WTC11 (cell line): ENCODE measurements at regions not wholly inside any gene's neighbourhood (a gene's known extent, or its start where the extent isn't known, plus 50 kb on each side); places are given as distances from the start of the nearest gene placed in this dataset.

ENCODE experiments used
- ATAC-seq: fragments of 200-7000 bp; cut with Tn5 transposase; 2 replicates; pipeline ENCODE4 v1.10.0; 2021; ENCODE audit warnings: mild to moderate bottlenecking, moderate library complexity
- CTCF ChIA-PET: fragments of 300-600 bp; sonication (Branson Sonifier 250); formaldehyde crosslinking; loops from one replicate; lab custom pipeline; 2021; ENCODE audit warnings: antibody characterized with exemption; lab: Charles Lee
- POLR2A ChIA-PET: fragments of 350-600 bp; sonication (Branson Sonifier 250); formaldehyde crosslinking; loops from one replicate; lab custom pipeline; 2021; ENCODE audit warnings: antibody characterized with exemption; lab: Charles Lee
- DNase-seq: peaks from one replicate; pipeline ENCODE4 v3.0.0; 2021; ENCODE audit warnings: low spot score
- H3K27ac Mint-ChIP-seq: 2 replicates; pipeline ENCODE4 v1.8.0; 2021; ENCODE audit warnings: mixed read lengths
- H3K27me3 Mint-ChIP-seq: 2 replicates; pipeline ENCODE4 v1.8.0; 2021; ENCODE audit warnings: low read depth, mild to moderate bottlenecking, moderate library complexity, mixed read lengths
- H3K36me3 Mint-ChIP-seq: 2 replicates; pipeline ENCODE4 v1.8.0; 2021; ENCODE audit warnings: mixed read lengths
- H3K4me1 Mint-ChIP-seq: 2 replicates; pipeline ENCODE4 v1.8.0; 2022; ENCODE audit warnings: mixed read lengths
- H3K4me3 Mint-ChIP-seq: 2 replicates; pipeline ENCODE4 v1.8.0; 2021; ENCODE audit warnings: mild to moderate bottlenecking, moderate library complexity, mixed read lengths
- H3K9me3 Mint-ChIP-seq: 2 replicates; pipeline ENCODE4 v1.8.0; 2021; ENCODE audit warnings: mixed read lengths
- ATF1 ChIP-seq: sonication (generic); formaldehyde crosslinking; IDR thresholded peaks from 2 replicates; pipeline ENCODE4 v1.8.1; 2023; ENCODE audit warnings: mild to moderate bottlenecking, moderate library complexity, missing genetic modification reagents
- ATF2 ChIP-seq: sonication (generic); formaldehyde crosslinking; IDR thresholded peaks from 2 replicates; pipeline ENCODE4 v1.8.1; 2022; ENCODE audit warnings: low read depth, missing genetic modification reagents, borderline replicate concordance
- CDX4 ChIP-seq: fragments of 250-450 bp; sonication (Bioruptor Pico); IDR thresholded peaks from 2 replicates; pipeline ENCODE4 v1.9.0; 2021; ENCODE audit warnings: moderate library complexity, mild to moderate bottlenecking, inconsistent platforms, borderline replicate concordance
- CREB1 ChIP-seq: sonication (generic); formaldehyde crosslinking; IDR thresholded peaks from 2 replicates; pipeline ENCODE4 v1.8.0; 2023; ENCODE audit warnings: mild to moderate bottlenecking, missing genetic modification reagents
- E2F1 ChIP-seq: sonication (generic); formaldehyde crosslinking; IDR thresholded peaks from 2 replicates; pipeline ENCODE4 v1.8.0; 2022; ENCODE audit warnings: mild to moderate bottlenecking, missing genetic modification reagents
- ELF4 ChIP-seq: sonication (generic); formaldehyde crosslinking; IDR thresholded peaks from 2 replicates; pipeline ENCODE4 v1.8.1; 2022; ENCODE audit warnings: low read depth, mild to moderate bottlenecking, moderate library complexity, missing genetic modification reagents
- ETV6 ChIP-seq: sonication (generic); formaldehyde crosslinking; IDR thresholded peaks from 2 replicates; pipeline ENCODE4 v1.8.1; 2022; ENCODE audit warnings: mild to moderate bottlenecking, missing genetic modification reagents
- GTF2I ChIP-seq: fragments of 250-450 bp; sonication (Bioruptor Pico); conservative IDR thresholded peaks from 2 replicates; pipeline ENCODE4 v1.4.0; 2021; ENCODE audit warnings: mild to moderate bottlenecking
- KAT7 ChIP-seq: sonication (generic); formaldehyde crosslinking; IDR thresholded peaks from 2 replicates; pipeline ENCODE4 v1.8.1; 2023; ENCODE audit warnings: missing genetic modification reagents, mild to moderate bottlenecking, borderline replicate concordance
- MLX ChIP-seq: sonication (generic); formaldehyde crosslinking; IDR thresholded peaks from 2 replicates; pipeline ENCODE4 v1.8.1; 2023; ENCODE audit warnings: mild to moderate bottlenecking, missing genetic modification reagents, moderate library complexity
- MYBL2 ChIP-seq: sonication (generic); formaldehyde crosslinking; IDR thresholded peaks from 2 replicates; pipeline ENCODE4 v1.8.1; 2023; ENCODE audit warnings: mild to moderate bottlenecking, moderate library complexity, missing genetic modification reagents
- NFE2L1 ChIP-seq: sonication (generic); formaldehyde crosslinking; IDR thresholded peaks from 2 replicates; pipeline ENCODE4 v1.8.1; 2023; ENCODE audit warnings: missing genetic modification reagents
- PRDM15 ChIP-seq: sonication (generic); formaldehyde crosslinking; IDR thresholded peaks from 2 replicates; pipeline ENCODE4 v1.8.0; 2022; ENCODE audit warnings: missing genetic modification reagents
- PREB ChIP-seq: sonication (generic); formaldehyde crosslinking; IDR thresholded peaks from 2 replicates; pipeline ENCODE4 v1.8.1; 2022; ENCODE audit warnings: mild to moderate bottlenecking, missing genetic modification reagents, moderate library complexity, borderline replicate concordance
- RELA ChIP-seq: sonication (generic); formaldehyde crosslinking; IDR thresholded peaks from 2 replicates; pipeline ENCODE4 v1.8.1; 2022; ENCODE audit warnings: missing genetic modification reagents, mild to moderate bottlenecking, borderline replicate concordance
- STAT6 ChIP-seq: sonication (generic); formaldehyde crosslinking; conservative IDR thresholded peaks from 2 replicates; pipeline ENCODE4 v1.8.1; 2023; ENCODE audit warnings: mild to moderate bottlenecking, low read depth, missing genetic modification reagents, moderate library complexity
- ZBTB43 ChIP-seq: sonication (generic); formaldehyde crosslinking; IDR thresholded peaks from 2 replicates; pipeline ENCODE4 v1.8.1; 2023; ENCODE audit warnings: mild to moderate bottlenecking, missing genetic modification reagents
- ZNF138 ChIP-seq: sonication (generic); formaldehyde crosslinking; conservative IDR thresholded peaks from 2 replicates; pipeline ENCODE4 v1.8.1; 2022; ENCODE audit warnings: mild to moderate bottlenecking, moderate library complexity, missing genetic modification reagents
- ZNF232 ChIP-seq: sonication (generic); formaldehyde crosslinking; IDR thresholded peaks from 2 replicates; pipeline ENCODE4 v1.8.0; 2022; ENCODE audit warnings: mild to moderate bottlenecking, missing genetic modification reagents
- ZNF671 ChIP-seq: fragments of 250-450 bp; sonication (Bioruptor Pico); IDR thresholded peaks from 2 replicates; pipeline ENCODE4 v1.8.0; 2021; ENCODE audit warnings: mild to moderate bottlenecking

- no peak for TF ChIP-seq ATF2
- TF ChIP-seq ATF1 (CRISPR knock-in tag), result no peak
Observed at GRCh38 chr4:17323554-17324385, 188.1 kb downstream of the QDPR start (continued).

- H3K4me3 Mint-ChIP-seq, result no peak overlapping the region
- H3K36me3 Mint-ChIP-seq, result no peaks in the 10 kb centered on the region
- TF ChIP-seq ZNF232 (no peak), ELF4 (CRISPR knock-in tag) (no peak), PREB (CRISPR knock-in tag) (no peak), MYBL2 (no peak), PRDM15 (CRISPR knock-in tag) (no peak), E2F1 (CRISPR knock-in tag) (no peak), ZBTB43 (CRISPR knock-in tag) (no peak), NFE2L1 (no peak), ETV6 (CRISPR knock-in tag) (no peak), STAT6 (CRISPR knock-in tag) (no peak), GTF2I (CRISPR knock-in tag) (no peak), ATF1 (CRISPR knock-in tag) (no peak), ZNF671 (CRISPR knock-in tag) (no peak), RELA (no peak), CREB1 (CRISPR knock-in tag) (no peak), CDX4 (CRISPR knock-in tag) (no peak), ZNF138 (CRISPR knock-in tag) (no peak), MLX (CRISPR knock-in tag) (no peak), KAT7 (CRISPR knock-in tag) (no peak)
- ChIA-PET CTCF (interaction anchor here (0.9 to 2.3 kb wide), 5 partner anchors 25 to 740 kb away, joined by 3 to 17 read pairs (median 4); no protein-coding TSS in a partner anchor), POLR2A (interaction anchor here (0.6 kb wide), 1 partner anchor 13 kb away, joined by 3 read pairs; no protein-coding TSS in a partner anchor)
- DNase-seq (no peak), ATAC-seq (no peak)
- peaks cover 8% of the 10 kb centered on the region for H3K9me3 Mint-ChIP-seq
- no peak overlapping the region for H3K27ac Mint-ChIP-seq
- H3K4me1 Mint-ChIP-seq, result peaks cover 39% of the 10 kb centered on the region
- no peaks in the 10 kb centered on the region; the same call in 1 of the 2 replicates for H3K27me3 Mint-ChIP-seq
Observed at GRCh38 chr4:17322514-17322913, 189.4 kb downstream of the QDPR start.
